Astrocyte (in vitro differentiated cells and primary cell): ENCODE measurements at regions not wholly inside any gene's neighbourhood (a gene's known extent, or its start where the extent isn't known, plus 50 kb on each side); places are given as distances from the start of the nearest gene placed in this dataset.
"Not testable (repeated sequence)": the region's sequence is repeated elsewhere in the genome, so short reads cannot be mapped to it uniquely, and the experiment has no call there.

Experiments used
- DNase-seq: peaks from one replicate; pipeline ENCODE4 v3.0.0-alpha.2; 2010; ENCODE audit warnings: low read depth
- FAIRE-seq: peaks from 2 replicates; lab custom pipeline; 2011; peaks lifted over from hg19 to GRCh38; lab: Jason Lieb, UNC
- H2AFZ ChIP-seq: 2 replicates; pipeline ENCODE4 v1.6.0; 2012; ENCODE audit warnings: low read depth, low read length, inconsistent platforms
- H3K27ac ChIP-seq: 2 replicates; pipeline ENCODE4 v1.5.1; 2011; ENCODE audit warnings: low read depth, low read length, inconsistent platforms
- H3K27me3 ChIP-seq: 2 replicates; pipeline ENCODE4 v1.6.0; 2011; ENCODE audit warnings: low read length, inconsistent platforms; ENCODE audit not compliant: insufficient read depth
- H3K36me3 ChIP-seq: 2 replicates; pipeline ENCODE4 v1.5.1; 2011; ENCODE audit warnings: low read length, inconsistent platforms; ENCODE audit not compliant: insufficient read depth
- H3K4me1 ChIP-seq: 2 replicates; pipeline ENCODE4 v1.5.1; 2011; ENCODE audit warnings: low read length, inconsistent platforms; ENCODE audit not compliant: insufficient read depth
- H3K4me2 ChIP-seq: 2 replicates; pipeline ENCODE4 v1.6.0; 2012; ENCODE audit warnings: low read length, inconsistent platforms
- H3K4me3 ChIP-seq: 2 replicates; pipeline ENCODE4 v1.5.1; 2011; ENCODE audit warnings: low read depth, mild to moderate bottlenecking, low read length, inconsistent platforms; ENCODE audit not compliant: insufficient read depth
- H3K79me2 ChIP-seq: 2 replicates; pipeline ENCODE4 v1.6.0; 2012; ENCODE audit warnings: mild to moderate bottlenecking, low read length, inconsistent platforms; ENCODE audit not compliant: insufficient read depth
- H3K9ac ChIP-seq: 2 replicates; pipeline ENCODE4 v1.6.0; 2012; ENCODE audit warnings: mild to moderate bottlenecking, low read length, inconsistent platforms
- H3K9me3 ChIP-seq: 2 replicates; pipeline ENCODE4 v1.5.1; 2012; ENCODE audit warnings: low read depth, mild to moderate bottlenecking, low read length, inconsistent platforms; ENCODE audit not compliant: insufficient read depth
- H4K20me1 ChIP-seq: 2 replicates; pipeline ENCODE4 v1.6.0; 2012; ENCODE audit warnings: low read length, inconsistent platforms; ENCODE audit not compliant: insufficient read depth
- H3K27ac Mint-ChIP-seq: one replicate; pipeline ENCODE4 v1.8.0; 2021; ENCODE audit warnings: mild to moderate bottlenecking, mixed read lengths; ENCODE audit not compliant: unreplicated experiment
- H3K27me3 Mint-ChIP-seq: one replicate; pipeline ENCODE4 v1.8.0; 2021; ENCODE audit warnings: low read depth, mixed read lengths; ENCODE audit not compliant: unreplicated experiment
- H3K36me3 Mint-ChIP-seq: one replicate; pipeline ENCODE4 v1.8.0; 2021; ENCODE audit warnings: low read depth, mixed read lengths; ENCODE audit not compliant: unreplicated experiment
- H3K4me1 Mint-ChIP-seq: one replicate; pipeline ENCODE4 v1.8.0; 2021; ENCODE audit warnings: low read depth, mixed read lengths; ENCODE audit not compliant: unreplicated experiment
- H3K4me3 Mint-ChIP-seq: one replicate; pipeline ENCODE4 v1.8.0; 2021; ENCODE audit warnings: mild to moderate bottlenecking, moderate library complexity, mixed read lengths; ENCODE audit not compliant: unreplicated experiment
- H3K9me3 Mint-ChIP-seq: one replicate; pipeline ENCODE4 v1.8.0; 2021; ENCODE audit warnings: mild to moderate bottlenecking, mixed read lengths; ENCODE audit not compliant: unreplicated experiment
- EZH2 ChIP-seq: IDR thresholded peaks from 2 replicates; pipeline ENCODE4 v1.6.1; 2012; ENCODE audit warnings: mild to moderate bottlenecking, low read length, inconsistent platforms; ENCODE audit not compliant: insufficient read depth
- TF ChIP-seq, protein P1 (sequence below): IDR thresholded peaks from 2 replicates; pipeline ENCODE4 v1.5.1; 2011; ENCODE audit warnings: low read depth, mild to moderate bottlenecking, inconsistent platforms, low read length, moderate library complexity; ENCODE audit not compliant: insufficient read depth

DNA sequence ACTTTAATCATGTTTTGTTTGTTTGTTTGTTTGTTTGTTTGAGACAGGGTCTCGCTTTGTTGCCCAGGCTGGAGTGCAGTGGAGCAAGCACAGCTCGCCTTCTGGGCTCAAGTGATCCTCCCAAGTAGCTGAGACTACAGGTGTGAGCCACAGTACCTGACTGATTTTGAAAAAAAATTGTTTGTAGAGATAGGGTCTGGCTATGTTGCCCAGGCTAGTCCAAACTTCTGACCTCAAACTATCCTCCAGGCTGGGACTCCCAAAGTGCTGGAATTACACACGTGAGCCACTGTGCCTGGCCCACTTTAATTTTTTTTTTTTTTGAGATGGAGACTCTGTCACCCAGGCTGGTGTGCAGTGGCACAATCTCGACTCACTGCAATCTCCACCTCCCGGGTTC, 74.8 kb upstream of the CLDN5 start:
- Histone ChIP-seq H2AFZ (no peak overlapping the region), H3K9ac (no peak overlapping the region), H3K4me2 (no peak overlapping the region), H3K79me2 (no peaks in the 10 kb centered on the region), H3K27me3 (no peaks in the 10 kb centered on the region), H3K27ac (no peak overlapping the region), H4K20me1 (no peaks in the 10 kb centered on the region), H3K36me3 (no peaks in the 10 kb centered on the region), H3K4me1 (no peaks in the 10 kb centered on the region), H3K9me3 (no peaks in the 10 kb centered on the region), H3K4me3 (no peak overlapping the region)
- H3K4me3 Mint-ChIP-seq = no peak overlapping the region
- TF ChIP-seq EZH2 = no peak
- TF ChIP-seq, protein P1, sequence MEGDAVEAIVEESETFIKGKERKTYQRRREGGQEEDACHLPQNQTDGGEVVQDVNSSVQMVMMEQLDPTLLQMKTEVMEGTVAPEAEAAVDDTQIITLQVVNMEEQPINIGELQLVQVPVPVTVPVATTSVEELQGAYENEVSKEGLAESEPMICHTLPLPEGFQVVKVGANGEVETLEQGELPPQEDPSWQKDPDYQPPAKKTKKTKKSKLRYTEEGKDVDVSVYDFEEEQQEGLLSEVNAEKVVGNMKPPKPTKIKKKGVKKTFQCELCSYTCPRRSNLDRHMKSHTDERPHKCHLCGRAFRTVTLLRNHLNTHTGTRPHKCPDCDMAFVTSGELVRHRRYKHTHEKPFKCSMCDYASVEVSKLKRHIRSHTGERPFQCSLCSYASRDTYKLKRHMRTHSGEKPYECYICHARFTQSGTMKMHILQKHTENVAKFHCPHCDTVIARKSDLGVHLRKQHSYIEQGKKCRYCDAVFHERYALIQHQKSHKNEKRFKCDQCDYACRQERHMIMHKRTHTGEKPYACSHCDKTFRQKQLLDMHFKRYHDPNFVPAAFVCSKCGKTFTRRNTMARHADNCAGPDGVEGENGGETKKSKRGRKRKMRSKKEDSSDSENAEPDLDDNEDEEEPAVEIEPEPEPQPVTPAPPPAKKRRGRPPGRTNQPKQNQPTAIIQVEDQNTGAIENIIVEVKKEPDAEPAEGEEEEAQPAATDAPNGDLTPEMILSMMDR = no peak
- H3K27me3 Mint-ChIP-seq = peaks cover 26% of the 10 kb centered on the region
- DNase-seq = no peak
- peaks cover 2% of the 10 kb centered on the region for H3K36me3 Mint-ChIP-seq
- FAIRE-seq = no peak
- H3K27ac Mint-ChIP-seq = no peak overlapping the region
- H3K9me3 Mint-ChIP-seq = peaks cover 8% of the 10 kb centered on the region
- H3K4me1 Mint-ChIP-seq = no peaks in the 10 kb centered on the region

DNA sequence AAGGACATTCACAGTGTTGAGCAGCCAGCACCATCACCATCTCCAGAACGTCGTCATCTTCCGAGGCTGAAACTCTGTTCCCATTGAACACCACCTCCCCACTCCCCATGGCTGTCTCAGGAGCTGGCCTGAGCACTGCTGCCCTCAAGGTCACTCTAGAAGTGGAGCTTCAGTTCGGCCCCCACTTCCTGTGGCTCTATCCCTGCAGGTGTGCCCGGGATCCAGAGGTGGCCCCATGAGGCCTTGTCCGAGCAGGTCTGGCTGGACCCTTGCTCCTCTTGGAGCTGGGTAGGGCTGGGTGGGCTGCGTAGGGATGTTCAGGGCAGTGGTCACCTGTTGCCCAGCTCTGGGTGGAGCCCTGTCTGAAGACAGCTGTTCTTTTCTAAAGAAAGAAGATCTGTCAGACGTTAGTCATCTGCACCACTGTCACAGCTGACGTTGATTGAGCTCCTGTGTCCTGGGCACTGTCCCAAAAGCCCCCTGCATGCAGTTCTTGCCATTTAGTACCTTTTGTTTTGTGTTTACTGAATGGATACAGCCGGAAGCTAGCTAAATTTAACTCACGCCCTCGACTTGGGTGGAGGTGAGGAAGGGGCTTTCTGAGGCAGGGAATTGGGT, 75.5 kb upstream of the CLDN5 start:
- H3K4me1 Mint-ChIP-seq = peaks cover under 1% of the 10 kb centered on the region
- Histone ChIP-seq H2AFZ (no peak overlapping the region), H3K4me2 (no peak overlapping the region), H4K20me1 (no peaks in the 10 kb centered on the region), H3K9me3 (no peaks in the 10 kb centered on the region), H3K4me1 (no peaks in the 10 kb centered on the region), H3K4me3 (no peak overlapping the region), H3K79me2 (no peaks in the 10 kb centered on the region), H3K27me3 (no peaks in the 10 kb centered on the region), H3K9ac (no peak overlapping the region), H3K27ac (no peak overlapping the region), H3K36me3 (no peaks in the 10 kb centered on the region)
- FAIRE-seq (no peak), DNase-seq (no peak)
- H3K27ac Mint-ChIP-seq = no peak overlapping the region
- H3K9me3 Mint-ChIP-seq = peaks cover 10% of the 10 kb centered on the region
- no peak overlapping the region for H3K4me3 Mint-ChIP-seq
- peaks cover 29% of the 10 kb centered on the region for H3K27me3 Mint-ChIP-seq
- peaks cover 2% of the 10 kb centered on the region for H3K36me3 Mint-ChIP-seq
- no peak for TF ChIP-seq EZH2

DNA sequence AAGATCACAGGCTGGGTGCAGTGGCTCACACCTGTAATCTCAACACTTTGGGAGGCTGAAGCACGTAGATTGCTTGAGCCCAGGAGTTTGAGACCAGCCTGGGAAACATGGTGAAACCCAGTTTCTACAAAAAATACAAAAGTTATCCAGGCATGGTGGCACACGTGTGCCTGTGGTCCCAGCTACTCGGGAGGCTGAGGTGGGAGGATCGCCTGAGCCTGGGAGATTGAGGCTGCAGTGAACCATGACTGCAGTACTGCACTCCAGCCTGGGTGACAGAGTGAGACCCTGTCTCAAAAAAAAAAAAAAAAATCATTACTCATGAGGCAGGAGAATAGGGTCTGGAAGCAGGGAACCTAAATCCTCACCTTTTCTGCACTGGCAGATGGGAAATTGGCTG, 79.1 kb upstream of the CLDN5 start:
- H3K4me1 Mint-ChIP-seq, FAIRE-seq, H3K9ac ChIP-seq, H3K9me3 Mint-ChIP-seq, H3K27ac Mint-ChIP-seq, H3K4me3 Mint-ChIP-seq, H3K4me3 ChIP-seq, DNase-seq, H3K9me3 ChIP-seq, H3K27me3 ChIP-seq, H2AFZ ChIP-seq, H3K79me2 ChIP-seq, H3K36me3 ChIP-seq, H3K36me3 Mint-ChIP-seq, H3K27ac ChIP-seq, H3K4me2 ChIP-seq, H3K4me1 ChIP-seq, H4K20me1 ChIP-seq: not testable (repeated sequence)
- H3K27me3 Mint-ChIP-seq = peaks cover 37% of the 10 kb centered on the region
